MG63 (cell line): ENCODE measurements at regions not wholly inside any gene's neighbourhood (a gene's known extent, or its start where the extent isn't known, plus 50 kb on each side); places are given as distances from the start of the nearest gene placed in this dataset.

Source experiments
- DNase-seq: peaks from one replicate; pipeline ENCODE4 v3.0.0-alpha.2; 2020
- H3K27me3 ChIP-seq: fragments of 250-450 bp; sonication (Bioruptor Pico); 2 replicates; pipeline ENCODE4 v1.5.1; 2020; ENCODE audit warnings: mild to moderate bottlenecking, moderate library complexity
- H3K36me3 ChIP-seq: fragments of 250-450 bp; sonication (Bioruptor Pico); 2 replicates; pipeline ENCODE4 v1.5.1; 2020; ENCODE audit warnings: mild to moderate bottlenecking, moderate library complexity
- H3K4me3 ChIP-seq: fragments of 250-450 bp; sonication (Bioruptor Pico); 2 replicates; pipeline ENCODE4 v1.5.1; 2020; ENCODE audit warnings: mild to moderate bottlenecking, moderate library complexity
- H3K9me3 ChIP-seq: fragments of 250-450 bp; sonication (Bioruptor Pico); 2 replicates; pipeline ENCODE4 v1.5.1; 2020; ENCODE audit warnings: mild to moderate bottlenecking, moderate library complexity

- DNase-seq = no peak
- Histone ChIP-seq H3K9me3 (no peaks in the 10 kb centered on the region), H3K27me3 (no peaks in the 10 kb centered on the region), H3K4me3 (no peak overlapping the region), H3K36me3 (no peaks in the 10 kb centered on the region)
These were observed 164.9 kb upstream of the HAAO start for GRCh38 chr2:42957109-42957860.

- Histone ChIP-seq H3K36me3 (no peaks in the 10 kb centered on the region), H3K9me3 (no peaks in the 10 kb centered on the region), H3K27me3 (no peaks in the 10 kb centered on the region), H3K4me3 (no peak overlapping the region)
- no peak for DNase-seq
These were observed 162.0 kb upstream of the HAAO start for GRCh38 chr2:42954227-42954962.

- no peaks in the 10 kb centered on the region for H3K27me3 ChIP-seq
- H3K9me3 ChIP-seq = no peaks in the 10 kb centered on the region
- no peaks in the 10 kb centered on the region for H3K36me3 ChIP-seq
- no peak for DNase-seq
- H3K4me3 ChIP-seq = no peak overlapping the region
These were observed 160.8 kb upstream of the HAAO start for GRCh38 chr2:42953216-42953615.

- H3K9me3 ChIP-seq = no peaks in the 10 kb centered on the region
- no peak overlapping the region for H3K4me3 ChIP-seq
- no peaks in the 10 kb centered on the region for H3K27me3 ChIP-seq
- H3K36me3 ChIP-seq = no peaks in the 10 kb centered on the region
- DNase-seq = peak; percentile 63
These were observed 159.0 kb upstream of the HAAO start for GRCh38 chr2:42951263-42951938.

- no peaks in the 10 kb centered on the region for H3K27me3 ChIP-seq
- no peaks in the 10 kb centered on the region for H3K9me3 ChIP-seq
- H3K4me3 ChIP-seq = no peak overlapping the region
- DNase-seq = no peak
- H3K36me3 ChIP-seq = no peaks in the 10 kb centered on the region
These were observed 156.7 kb upstream of the HAAO start for GRCh38 chr2:42949125-42949524.

- H3K4me3 ChIP-seq = no peak overlapping the region
- H3K27me3 ChIP-seq = no peaks in the 10 kb centered on the region
- no peaks in the 10 kb centered on the region for H3K9me3 ChIP-seq
- DNase-seq = no peak
- H3K36me3 ChIP-seq = no peaks in the 10 kb centered on the region
These were observed 155.6 kb upstream of the HAAO start for GRCh38 chr2:42947809-42948600.

GRCh38 chr2:42944779-42945415 lies 152.5 kb upstream of the HAAO start:
- Histone ChIP-seq H3K36me3 (no peaks in the 10 kb centered on the region), H3K4me3 (no peak overlapping the region), H3K9me3 (no peaks in the 10 kb centered on the region), H3K27me3 (no peaks in the 10 kb centered on the region)
- DNase-seq = peak; percentile 36

GRCh38 chr2:42942990-42943493 lies 150.7 kb upstream of the HAAO start:
- DNase-seq = no peak
- Histone ChIP-seq H3K27me3 (no peaks in the 10 kb centered on the region), H3K36me3 (no peaks in the 10 kb centered on the region), H3K9me3 (no peaks in the 10 kb centered on the region), H3K4me3 (no peak overlapping the region)

GRCh38 chr2:42942214-42942989 lies 150.0 kb upstream of the HAAO start:
- no peak for DNase-seq
- H3K4me3 ChIP-seq = no peak overlapping the region
- H3K27me3 ChIP-seq = no peaks in the 10 kb centered on the region
- no peaks in the 10 kb centered on the region for H3K9me3 ChIP-seq
- no peaks in the 10 kb centered on the region for H3K36me3 ChIP-seq

GRCh38 chr2:42941633-42942176 lies 149.3 kb upstream of the HAAO start:
- Histone ChIP-seq H3K4me3 (no peak overlapping the region), H3K9me3 (no peaks in the 10 kb centered on the region), H3K27me3 (no peaks in the 10 kb centered on the region), H3K36me3 (no peaks in the 10 kb centered on the region)
- DNase-seq = no peak

GRCh38 chr2:42939411-42940206 lies 147.2 kb upstream of the HAAO start:
- Histone ChIP-seq H3K9me3 (no peaks in the 10 kb centered on the region), H3K4me3 (no peak overlapping the region), H3K36me3 (no peaks in the 10 kb centered on the region), H3K27me3 (no peaks in the 10 kb centered on the region)
- DNase-seq = no peak

GRCh38 chr2:42938671-42939370 lies 146.4 kb upstream of the HAAO start:
- no peaks in the 10 kb centered on the region for H3K27me3 ChIP-seq
- no peak for DNase-seq
- no peaks in the 10 kb centered on the region for H3K36me3 ChIP-seq
- no peak overlapping the region for H3K4me3 ChIP-seq
- H3K9me3 ChIP-seq = no peaks in the 10 kb centered on the region

GRCh38 chr2:42937171-42937875 lies 144.9 kb upstream of the HAAO start:
- peak; percentile 35 for DNase-seq
- H3K4me3 ChIP-seq = no peak overlapping the region

More at GRCh38 chr2:42937171-42937875, 144.9 kb upstream of the HAAO start:
- Histone ChIP-seq H3K36me3 (no peaks in the 10 kb centered on the region), H3K27me3 (no peaks in the 10 kb centered on the region), H3K9me3 (no peaks in the 10 kb centered on the region)
